ENCODE measurements at regions not wholly inside any gene's neighbourhood (a gene's known extent, or its start where the extent isn't known, plus 50 kb on each side); places are given as distances from the start of the nearest gene placed in this dataset.

- TF ChIP-seq SUZ12 (IDR thresholded peaks at IDR 0.05) (no peak), LEF1 (IDR thresholded peaks at IDR 0.05; ENCODE audit: borderline replicate concordance) (no peak), ELF4 (IDR thresholded peaks at IDR 0.05) (no peak), HDGF (IDR thresholded peaks at IDR 0.05; ENCODE audit: borderline replicate concordance) (no peak)
Measured at GRCh38 chr12:131346555-131347344, 364.1 kb upstream of the SFSWAP start.
